ENCODE measurements at regions not wholly inside any gene's neighbourhood (a gene's known extent, or its start where the extent isn't known, plus 50 kb on each side); places are given as distances from the start of the nearest gene placed in this dataset.
"Not testable (repeated sequence)": the region's sequence is repeated elsewhere in the genome, so short reads cannot be mapped to it uniquely, and the experiment has no call there.

DNA sequence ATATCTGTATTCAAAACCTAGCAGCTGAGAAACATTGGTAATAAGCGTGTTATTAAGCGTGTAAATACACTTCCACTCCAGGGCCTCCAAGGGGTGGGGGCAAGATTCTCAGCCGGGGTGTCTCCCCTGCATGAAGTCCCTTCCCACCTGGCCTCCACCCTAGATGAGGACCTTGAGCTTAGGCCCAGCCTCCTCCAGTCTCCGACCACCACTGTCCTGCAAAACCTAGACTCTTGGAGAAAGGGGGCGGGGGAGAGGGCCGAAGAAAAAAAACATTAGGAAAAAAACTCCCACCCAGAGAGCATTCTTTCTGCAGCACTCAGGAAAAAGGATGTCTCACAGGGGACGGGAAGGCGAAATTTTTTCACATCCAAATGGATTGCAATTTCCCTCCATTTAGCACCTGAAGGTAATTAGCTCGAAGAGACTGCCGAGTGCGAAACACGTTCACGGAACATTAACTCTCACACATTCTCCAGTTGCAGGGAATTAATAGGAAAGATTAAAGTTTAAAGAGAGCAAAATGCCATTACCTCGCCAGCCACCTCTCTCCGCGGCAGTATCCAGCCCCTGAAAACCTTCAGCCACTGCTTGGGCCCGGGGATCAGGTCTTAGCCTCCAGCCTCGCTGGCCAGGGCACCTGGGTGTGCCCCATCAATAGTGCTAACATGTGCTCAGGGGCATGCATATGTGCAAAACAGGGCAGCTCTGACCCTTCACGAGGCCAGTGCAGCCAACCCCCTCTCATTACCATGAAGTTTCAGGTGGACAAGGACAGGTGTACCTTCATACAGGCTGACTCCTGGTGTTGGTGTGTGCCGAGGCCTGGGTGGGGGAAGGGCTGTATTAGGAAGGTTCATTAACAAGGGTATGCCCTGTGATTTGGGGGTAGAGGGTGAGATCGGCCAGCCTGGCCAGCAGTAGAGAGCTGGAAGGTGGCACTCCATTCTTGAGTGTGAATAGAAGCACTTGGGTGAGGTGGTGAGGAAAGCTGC is 77.2 kb downstream of the HIF1AN start:
- DNase-seq (ENCODE audit: low read depth in 3 of 3) = no peak

DNA sequence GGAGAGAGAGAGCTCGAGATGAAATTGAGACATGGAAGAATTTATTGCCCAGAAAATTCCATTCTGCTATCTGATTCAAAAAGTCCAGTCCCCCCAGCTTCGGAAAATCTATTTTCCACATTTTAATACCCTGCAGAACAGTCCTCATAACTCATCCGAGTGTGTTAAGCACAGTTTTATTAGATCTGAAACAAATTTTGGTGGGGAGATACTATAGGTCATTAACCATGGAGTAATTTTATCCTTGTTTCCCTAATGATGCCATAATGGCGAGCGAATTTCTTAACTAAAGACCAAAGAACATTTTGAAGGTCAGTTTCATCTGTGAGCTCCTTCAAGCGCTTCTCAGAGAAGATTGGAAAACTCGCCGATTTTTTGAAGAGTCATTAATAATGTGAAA is 78.1 kb downstream of the HIF1AN start:
- no peak for DNase-seq (ENCODE audit: low read depth in 3 of 3)

DNA sequence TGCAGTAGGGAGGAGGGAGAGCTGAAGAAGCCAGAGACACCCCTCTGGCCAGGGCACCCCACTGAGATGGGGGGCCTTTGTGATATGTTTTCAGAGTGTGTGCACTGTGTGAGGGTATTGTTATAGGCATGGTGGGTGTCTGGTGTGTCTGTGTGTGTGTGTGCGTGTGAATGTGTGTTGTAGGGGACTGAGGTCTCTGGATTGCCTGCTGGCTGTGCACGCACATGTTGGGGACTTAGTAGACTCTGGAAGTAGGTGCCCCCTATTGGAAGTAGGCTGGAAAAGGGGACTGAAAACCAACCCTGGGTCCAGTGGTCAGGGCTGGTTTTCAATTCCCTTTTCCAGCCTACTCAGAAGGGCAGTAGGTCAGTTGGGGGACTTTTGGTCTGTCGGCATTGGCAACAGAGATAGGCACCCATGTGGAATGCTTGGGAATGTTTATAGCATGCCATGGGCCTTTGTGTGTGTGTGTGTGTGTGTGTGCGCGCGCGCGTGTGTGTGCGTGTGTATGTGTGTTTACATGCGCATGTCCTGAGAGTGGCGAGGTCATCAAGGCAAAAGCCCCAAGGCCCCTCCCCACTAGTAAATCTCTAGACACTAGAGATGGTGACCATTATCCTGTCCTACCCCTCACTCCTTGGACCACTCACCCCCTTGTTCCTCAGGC is 78.8 kb downstream of the HIF1AN start:
- no peak for DNase-seq (ENCODE audit: low read depth in 3 of 3)

DNA sequence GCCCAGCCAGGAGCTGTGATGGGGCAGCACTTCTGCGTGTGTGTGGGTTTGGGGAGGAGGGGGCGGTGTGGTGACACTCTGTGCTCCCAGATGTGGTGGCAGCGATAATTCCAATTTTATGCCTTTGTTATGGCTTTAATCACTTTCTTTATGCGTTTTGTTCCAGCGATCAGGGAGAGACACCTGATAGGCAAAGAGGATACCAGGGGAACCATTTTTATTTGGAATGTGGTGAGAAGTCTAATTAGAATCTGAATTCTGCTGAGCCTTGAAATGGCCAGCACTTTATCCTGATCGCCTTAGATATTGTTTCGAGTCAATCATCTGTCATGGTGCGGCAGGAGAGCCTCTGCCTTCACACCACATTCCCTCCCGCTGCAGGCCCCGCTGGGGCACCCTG is 79.5 kb downstream of the HIF1AN start:
- DNase-seq (ENCODE audit: low read depth in 3 of 3) = no peak

DNA sequence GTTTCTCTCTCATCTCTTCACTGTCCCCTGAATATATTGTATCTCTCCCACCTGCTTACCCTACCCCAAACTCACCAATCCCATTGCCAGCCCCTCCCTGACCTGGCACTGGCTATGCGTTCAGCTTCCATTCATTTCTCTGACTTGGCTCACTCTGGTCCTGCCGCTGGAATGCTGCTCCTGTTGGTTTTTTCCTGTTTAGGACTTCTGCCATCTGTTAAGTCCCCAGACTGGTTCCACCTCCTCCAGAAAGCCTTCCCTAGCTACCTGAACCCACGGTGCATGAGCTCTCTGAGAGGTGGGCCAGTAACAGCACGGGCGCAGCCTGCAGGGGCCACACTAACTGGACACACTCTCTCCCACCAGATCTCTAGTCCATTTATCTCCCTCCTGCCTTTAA is 80.2 kb downstream of the HIF1AN start:
- no peak for DNase-seq (ENCODE audit: low read depth in 3 of 3)

DNA sequence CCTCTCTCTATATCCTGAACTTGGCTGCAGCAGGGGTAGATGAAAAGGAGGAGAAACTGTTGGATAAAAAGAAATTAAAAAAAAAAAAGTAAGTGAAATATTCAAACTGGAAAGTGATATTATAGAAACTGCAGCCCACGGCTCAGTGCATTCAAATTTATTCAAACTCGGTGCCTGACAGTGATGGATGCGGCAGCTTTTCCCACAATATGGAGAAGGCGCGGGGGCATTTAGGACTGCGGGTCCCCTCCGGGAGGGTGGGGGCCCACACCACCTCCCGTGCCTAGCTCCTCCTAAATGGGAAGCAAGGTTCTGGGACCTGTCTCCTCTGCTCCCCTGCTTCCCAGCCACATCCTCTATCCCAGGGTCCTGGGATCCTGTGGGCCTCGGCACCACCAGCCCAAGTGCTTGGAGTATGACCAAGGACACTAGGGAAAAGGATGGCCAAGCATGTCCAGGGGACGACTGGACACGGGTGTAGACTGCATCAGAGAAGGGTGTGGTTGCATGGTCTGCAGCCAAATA is 82.4 kb downstream of the HIF1AN start:
- no peak for DNase-seq (ENCODE audit: low read depth in 3 of 3)

DNA sequence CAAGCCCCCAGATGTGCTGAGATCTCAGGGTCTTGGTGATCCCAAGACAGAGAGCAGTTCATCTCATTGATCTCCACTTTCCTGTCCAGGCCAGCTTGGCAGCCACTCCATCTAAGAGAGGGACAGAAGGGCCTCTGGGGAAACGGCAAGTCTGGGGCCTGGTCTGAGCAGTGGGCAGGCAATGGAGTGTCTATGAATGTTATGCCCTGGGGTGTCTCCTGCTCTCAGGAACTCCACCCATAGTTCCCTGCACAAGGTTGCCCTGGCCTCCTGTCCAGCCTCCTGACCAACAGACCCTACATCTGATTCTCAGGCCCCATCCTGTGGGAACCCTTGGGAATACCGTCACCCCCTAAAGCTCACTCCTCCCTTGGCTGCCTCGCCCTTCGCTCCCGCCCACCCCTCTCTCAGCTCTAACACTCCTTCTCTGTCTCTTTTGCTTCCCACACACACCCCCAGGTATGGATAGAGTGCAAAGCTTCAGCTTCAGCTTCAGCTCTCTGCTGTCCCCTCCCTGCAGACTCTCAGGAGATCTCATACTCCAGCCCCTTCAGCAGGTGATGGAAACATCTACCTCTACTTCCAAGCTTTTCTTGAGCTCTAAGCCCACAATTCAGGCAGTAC is 83.0 kb downstream of the HIF1AN start:
- DNase-seq (ENCODE audit: low read depth in 3 of 3) = no peak

DNA sequence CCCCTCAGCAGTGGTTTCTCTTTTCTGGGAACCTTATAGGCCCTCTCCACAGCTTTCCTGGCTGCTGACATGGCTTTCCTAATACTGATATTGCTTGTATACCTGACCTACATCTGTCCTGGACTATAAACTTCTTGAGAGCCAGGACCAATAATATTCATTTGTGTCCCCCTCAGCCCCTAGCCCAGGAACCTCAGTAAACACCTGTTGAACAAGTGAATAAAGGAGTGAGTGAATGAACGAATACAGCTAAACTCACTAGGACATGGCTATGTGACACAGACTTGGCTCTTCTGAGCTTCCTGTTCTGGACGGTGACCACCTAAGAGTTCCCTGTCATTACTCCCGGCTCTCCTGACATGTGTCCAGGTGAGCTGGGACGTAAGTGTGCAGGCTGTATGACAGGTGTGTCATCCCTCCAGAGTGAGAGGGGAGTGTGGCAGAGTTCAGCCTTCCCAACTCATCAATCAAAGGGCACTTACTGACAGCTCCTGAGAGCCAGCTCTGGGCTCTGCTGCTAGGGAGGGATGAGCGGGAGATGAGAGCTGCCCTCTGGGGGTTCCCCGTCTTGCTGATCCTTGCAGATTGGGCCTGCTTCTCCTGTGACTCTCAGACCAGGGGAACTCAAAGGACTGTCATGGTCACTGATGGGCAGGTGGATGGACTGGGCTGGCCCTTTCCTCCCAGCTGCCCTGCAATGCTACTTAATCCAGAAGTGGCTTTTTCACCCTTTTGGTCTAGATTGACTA is 84.5 kb downstream of the HIF1AN start:
- no peak for DNase-seq (ENCODE audit: low read depth in 3 of 3)

DNA sequence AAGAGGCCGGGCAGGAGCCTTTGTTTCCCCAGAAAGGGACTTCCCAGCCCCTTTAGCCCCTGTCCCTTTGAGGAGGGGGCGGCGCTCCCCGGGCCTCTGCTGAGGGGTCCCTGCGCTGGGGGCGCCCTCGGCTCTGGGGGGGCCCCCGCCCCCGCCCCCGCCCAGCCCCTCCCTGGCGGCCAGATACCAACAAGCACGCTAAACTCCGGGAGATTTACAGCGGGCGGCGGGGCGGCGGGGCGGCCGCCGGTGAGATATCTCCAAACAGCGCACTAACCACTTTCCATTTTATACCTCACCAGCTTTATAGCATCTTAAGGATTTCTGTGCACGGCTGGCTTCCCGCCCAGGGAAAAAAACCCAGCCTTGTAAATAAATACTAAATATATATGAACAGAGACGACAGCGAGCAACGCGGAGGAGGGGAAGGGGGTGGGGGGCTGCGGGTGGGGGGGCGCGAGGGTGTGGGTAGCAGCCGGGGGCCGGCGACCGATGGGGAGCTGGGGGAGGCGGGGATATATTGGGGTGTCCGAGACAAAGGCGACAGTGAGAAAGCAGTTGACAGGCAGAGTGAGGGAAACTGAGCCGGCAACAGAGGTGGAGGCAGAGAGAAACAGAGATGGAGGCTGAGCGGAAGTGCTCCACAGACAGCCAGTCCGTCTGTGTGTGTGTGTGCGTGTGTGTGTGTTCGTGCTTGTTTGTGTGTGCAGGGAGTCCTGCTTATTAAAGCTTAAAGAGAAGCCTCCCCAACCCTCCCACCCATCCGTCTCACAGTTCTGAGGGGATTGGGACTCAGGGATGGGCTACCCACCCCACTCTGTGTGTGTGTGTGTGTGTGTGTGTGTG is 85.8 kb downstream of the HIF1AN start:
- DNase-seq (ENCODE audit: low read depth in 3 of 3) = peak in 1 of 3 donors; percentile 19

DNA sequence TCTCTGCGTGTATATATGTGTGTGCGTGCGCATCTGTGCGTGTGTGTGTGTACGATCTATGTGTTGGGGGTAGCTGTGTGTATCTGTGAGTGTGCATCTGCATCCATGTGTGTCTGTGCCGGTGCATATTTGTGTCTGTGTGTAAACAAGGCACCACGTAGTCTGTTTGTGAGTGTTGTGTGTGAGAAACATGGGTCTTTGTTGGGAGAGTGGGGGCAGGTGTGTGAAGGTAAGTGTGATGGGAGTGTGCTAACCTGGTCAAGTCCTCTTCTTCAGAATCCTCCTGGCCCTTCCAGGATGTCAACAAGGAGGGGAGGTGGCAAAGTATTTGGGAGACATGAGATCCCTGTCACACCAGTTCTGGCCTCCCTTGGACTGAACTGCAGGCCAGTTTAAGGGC is 87.2 kb downstream of the HIF1AN start:
- DNase-seq (ENCODE audit: low read depth in 3 of 3) = no peak

DNA sequence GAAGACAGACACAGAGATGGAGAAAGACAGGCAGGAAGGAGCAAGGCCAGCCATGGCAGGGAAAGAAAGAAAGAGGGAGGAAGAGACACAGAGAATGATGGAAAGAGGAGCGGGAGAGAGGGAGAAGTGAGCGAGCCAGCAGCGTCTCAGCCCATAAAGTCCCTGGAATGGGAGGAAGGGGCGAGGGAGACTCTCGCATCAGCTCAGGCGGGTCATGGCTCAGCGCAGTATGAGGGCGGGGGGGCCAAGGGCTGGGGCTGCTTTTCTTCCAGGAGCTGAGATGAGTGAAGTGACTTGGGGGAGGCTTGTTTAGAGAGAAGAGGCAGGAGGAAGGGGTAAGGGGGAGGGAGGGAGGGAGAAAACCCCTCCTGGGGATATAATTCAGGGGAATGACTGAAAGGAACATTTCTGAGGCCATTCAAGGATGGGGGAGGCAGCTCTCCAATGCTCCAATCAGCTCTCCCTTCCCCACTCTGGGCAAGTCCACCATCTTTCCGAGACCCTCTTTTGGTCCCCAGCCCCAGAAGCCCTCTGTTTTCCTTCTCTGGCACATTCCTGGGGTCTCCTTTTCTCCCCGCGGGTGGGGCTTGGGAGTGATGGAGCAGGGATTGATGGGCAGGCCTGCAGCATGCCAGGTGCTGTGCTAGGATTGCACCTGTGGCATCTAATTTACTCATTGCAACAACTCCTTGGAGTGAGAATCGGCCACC is 87.9 kb downstream of the HIF1AN start:
- DNase-seq (ENCODE audit: low read depth in 3 of 3) = no peak

DNA sequence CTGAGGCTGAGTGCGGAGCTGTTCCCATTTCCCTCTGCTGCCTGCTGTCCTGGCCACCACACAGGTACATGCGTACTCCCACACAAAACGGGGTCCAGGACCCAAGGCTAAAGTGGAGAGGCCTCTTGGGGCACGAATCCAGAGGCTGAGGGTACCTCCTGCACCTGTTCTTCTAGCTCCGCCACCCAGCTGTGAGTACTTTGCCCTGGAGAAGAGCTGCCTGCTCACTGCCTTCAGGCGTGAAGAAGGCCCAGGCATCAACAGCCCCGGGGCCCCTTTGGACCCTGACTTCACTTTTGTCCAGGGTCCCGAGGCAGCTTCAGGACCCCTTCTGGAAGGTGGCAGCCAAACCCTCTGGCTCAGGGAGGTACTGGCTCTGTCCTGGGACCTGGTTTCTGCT is 88.6 kb downstream of the HIF1AN start:
- no peak for DNase-seq (ENCODE audit: low read depth in 3 of 3)

DNA sequence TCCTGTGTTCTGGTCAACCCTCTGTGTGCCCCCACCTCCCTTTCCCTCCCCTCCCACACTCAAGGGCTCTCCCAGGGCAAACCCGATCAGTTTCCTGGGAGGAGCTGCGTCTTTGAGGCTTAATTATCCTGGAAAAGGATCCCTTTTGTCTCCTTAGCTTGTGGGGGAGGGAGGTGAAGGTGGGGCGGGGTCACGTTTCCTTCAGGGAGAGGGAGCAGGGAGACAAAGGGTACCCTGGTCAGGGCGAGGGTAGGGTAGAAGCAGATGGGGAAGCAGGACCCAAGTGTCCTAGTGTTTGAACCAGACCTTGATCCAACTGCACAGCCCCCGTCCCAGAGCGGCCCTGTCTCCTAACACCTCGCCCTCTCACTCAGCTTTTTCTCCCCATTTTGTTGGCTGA is 90.1 kb downstream of the HIF1AN start:
- no peak for DNase-seq (ENCODE audit: low read depth in 3 of 3)

DNA sequence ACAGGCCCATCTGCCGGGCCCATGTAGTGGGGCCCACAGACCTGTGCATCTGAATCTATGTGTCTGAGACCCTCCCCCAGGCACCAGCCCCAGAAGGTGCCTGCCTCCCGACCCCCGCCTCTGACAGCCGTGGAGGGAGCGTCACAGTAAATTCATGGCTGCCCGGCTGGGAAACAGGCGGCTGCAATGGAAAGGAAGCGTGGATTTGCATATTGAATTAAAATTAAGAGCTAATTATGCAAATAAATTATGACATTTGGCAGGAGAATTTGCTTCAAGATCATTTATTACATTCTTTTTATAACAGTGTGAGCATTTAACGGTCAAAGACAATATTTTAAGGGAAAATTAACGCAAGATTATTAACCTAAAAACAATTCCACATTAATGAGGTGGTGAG is 92.3 kb downstream of the HIF1AN start:
- DNase-seq (ENCODE audit: low read depth in 3 of 3) = no peak

DNA sequence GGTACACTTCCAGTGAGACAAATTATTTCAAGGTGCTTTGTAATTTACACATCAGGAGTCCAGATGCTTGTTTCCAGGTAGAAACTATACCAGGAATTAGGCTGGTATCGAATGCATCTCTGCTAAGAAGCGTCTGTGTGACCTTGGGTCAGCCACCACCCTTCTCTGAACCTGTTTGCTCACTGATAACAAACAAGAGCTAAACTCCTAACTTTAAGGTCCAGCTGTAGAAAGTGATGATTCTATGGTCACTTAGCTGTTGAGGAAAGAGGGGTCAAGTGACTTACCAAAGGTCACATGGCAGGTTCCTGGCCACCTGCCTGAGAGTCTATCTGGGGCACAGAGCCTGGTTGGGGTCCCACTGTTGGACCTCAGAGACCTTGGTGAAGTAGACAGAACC is 95.4 kb downstream of the HIF1AN start:
- DNase-seq (ENCODE audit: low read depth in 3 of 3) = no peak

DNA sequence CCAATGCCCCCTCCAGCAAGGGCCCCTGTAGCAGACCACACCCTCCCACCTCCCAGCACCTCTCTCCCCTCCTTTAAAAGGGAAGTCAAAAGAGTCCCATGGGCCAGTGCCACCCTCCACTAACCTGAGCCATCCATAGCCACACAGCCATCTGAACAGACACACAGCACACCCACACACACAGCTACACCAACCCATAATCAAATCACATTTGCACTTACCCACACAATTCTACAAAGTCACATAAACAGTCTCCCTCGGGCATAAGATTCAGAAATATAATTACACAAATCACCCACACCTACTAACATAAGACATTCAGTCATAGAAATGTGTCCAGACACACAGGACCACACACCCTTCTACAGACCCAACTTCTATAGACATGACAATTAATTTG is 96.3 kb downstream of the HIF1AN start:
- DNase-seq (ENCODE audit: low read depth in 3 of 3) = no peak

DNA sequence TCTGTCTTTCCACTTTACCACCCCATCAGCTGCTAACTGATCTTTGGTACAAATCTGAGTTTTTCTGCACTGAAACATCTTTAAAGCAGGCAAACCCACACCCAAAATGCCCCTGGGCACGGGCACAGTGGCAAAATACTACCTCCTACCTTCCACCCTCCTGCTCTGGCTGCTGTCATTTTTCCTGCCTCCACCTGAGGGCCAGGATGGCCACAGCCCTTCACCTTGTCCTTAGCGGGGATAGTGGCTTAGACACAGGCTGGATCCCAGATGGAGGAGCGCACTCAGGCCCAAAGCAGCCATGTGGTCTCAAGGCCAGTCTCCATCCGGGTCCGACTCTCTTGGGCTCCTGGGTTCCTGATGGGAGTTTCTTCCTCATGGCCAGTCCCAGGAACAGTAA is 98.3 kb downstream of the HIF1AN start:
- DNase-seq (ENCODE audit: low read depth in 3 of 3) = no peak

DNA sequence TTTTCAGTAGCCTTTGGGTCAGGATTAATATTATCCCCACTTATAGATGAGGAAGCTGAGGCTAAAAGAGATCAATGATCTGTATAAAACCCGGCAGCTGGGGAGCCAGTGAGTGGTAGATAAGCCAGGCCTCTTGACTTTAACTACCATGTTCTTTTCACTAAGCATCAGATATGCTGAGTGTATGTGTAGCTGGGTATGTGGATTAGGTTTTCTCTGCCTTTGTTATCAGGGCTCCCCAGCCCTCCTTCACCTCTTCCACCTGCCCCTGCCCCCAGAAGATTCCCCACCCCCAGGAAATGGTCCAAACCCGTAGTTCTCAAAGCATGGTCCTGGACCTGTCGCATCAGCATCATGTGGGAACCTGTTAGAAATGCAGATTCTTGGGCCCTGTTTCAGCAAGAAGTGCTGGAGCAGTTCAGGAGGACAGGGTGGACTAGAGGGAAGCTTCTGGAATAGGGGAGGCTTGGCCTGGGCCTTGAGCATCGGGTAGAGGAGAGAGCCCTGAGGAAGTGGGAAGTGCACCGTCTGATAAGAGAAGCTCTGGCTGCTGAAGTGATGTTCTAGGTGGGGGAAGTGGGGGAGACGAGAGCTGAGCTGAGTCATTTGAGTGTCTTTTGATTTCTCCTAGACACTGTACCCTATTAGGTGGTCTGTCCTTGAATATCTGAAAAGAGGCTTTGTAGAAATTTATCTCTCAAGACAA is 101.3 kb downstream of the HIF1AN start:
- DNase-seq (ENCODE audit: low read depth in 3 of 3) = no peak

DNA sequence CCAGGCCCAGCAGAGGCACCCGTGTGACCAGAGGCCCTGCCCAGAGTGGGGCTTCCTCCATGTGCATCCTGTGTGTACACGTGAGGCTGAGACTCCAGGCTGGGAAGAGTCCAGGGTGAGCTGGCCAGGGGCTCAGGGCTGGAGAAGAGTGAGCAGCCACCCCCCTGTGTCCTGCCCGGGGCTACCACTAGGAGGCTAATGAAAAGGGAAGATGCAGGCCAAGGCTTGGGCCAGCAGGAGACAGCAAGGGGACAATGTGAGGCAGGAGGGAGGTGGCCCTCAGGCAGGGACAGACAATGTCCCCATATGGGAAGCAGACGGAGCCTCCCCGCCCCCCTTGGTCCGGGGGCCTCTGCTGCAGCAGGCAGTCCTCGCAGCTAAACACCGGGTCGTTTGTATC is 102.0 kb downstream of the HIF1AN start:
- no peak for DNase-seq (ENCODE audit: low read depth in 3 of 3)

DNA sequence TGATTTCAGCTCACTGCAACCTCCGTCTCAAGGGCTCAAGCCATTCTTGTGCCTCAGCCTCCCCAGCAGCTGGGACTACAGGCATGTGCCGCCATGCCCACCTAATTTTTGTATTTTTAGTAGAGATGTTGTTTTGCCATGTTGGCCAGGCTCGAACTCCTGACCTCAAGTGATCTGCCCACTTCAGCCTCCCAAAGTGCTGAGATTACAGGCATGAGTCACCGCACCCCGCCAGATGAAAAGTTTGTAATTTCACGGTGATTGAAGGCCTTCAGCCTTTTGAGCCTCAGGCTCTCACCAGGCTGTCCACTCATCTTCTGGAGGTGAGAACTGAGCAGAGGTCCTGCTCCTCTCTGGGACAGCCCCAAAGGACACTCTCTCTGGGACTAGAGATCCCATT is 103.2 kb downstream of the HIF1AN start:
- DNase-seq (ENCODE audit: low read depth in 3 of 3) = not testable (repeated sequence)

Measured in stimulated activated CD4-positive, alpha-beta T cell treated with anti-CD3 and anti-CD28 coated beads, TNF-alpha, amount 100 ng/mL, for 48 hours (primary cell).